22Rv1 (cell line): ENCODE measurements at regions not wholly inside any gene's neighbourhood (a gene's known extent, or its start where the extent isn't known, plus 50 kb on each side); places are given as distances from the start of the nearest gene placed in this dataset.

Source experiments
- ZFX ChIP-seq: fragments of 450-650 bp; IDR thresholded peaks from 2 replicates; pipeline ENCODE4 v1.6.1; 2017; ENCODE audit warnings: antibody characterized with exemption, borderline replicate concordance
- TF ChIP-seq, protein P1 (sequence below): fragments of 450-650 bp; IDR thresholded peaks from 2 replicates; pipeline ENCODE4 v1.5.1; 2017; ENCODE audit warnings: mild to moderate bottlenecking

DNA sequence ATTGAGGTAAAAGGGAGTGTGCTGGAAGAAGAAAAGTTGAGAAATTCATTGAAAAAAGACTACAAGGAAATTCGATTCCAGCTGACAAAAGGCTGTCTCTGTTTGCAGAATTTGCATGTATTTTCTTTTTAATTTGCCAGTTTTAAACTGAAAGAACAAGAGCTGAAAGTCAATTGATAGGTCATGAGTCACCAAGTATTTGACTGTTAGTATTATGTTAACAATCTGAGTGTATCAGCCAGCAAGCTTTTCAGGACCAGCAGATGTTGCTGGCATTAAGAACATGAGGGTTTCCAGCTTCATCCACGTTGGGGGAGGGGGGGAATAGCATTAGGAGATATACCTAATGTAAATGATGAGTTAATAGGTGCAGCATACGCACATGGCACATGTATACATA, 726.7 kb downstream of the METTL15 start:
- TF ChIP-seq, protein P1, sequence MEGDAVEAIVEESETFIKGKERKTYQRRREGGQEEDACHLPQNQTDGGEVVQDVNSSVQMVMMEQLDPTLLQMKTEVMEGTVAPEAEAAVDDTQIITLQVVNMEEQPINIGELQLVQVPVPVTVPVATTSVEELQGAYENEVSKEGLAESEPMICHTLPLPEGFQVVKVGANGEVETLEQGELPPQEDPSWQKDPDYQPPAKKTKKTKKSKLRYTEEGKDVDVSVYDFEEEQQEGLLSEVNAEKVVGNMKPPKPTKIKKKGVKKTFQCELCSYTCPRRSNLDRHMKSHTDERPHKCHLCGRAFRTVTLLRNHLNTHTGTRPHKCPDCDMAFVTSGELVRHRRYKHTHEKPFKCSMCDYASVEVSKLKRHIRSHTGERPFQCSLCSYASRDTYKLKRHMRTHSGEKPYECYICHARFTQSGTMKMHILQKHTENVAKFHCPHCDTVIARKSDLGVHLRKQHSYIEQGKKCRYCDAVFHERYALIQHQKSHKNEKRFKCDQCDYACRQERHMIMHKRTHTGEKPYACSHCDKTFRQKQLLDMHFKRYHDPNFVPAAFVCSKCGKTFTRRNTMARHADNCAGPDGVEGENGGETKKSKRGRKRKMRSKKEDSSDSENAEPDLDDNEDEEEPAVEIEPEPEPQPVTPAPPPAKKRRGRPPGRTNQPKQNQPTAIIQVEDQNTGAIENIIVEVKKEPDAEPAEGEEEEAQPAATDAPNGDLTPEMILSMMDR: no peak
- no peak for TF ChIP-seq ZFX
